DND-41 (cell line): ENCODE measurements at regions not wholly inside any gene's neighbourhood (a gene's known extent, or its start where the extent isn't known, plus 50 kb on each side); places are given as distances from the start of the nearest gene placed in this dataset.
A peak's percentile ranks its signal among the peaks of the same experiment; 100 is the strongest.

ENCODE experiments used
- ATAC-seq: fragments of 200-7000 bp; cut with Tn5 transposase; 3 replicates; pipeline ENCODE4 v1.9.1; 2021; ENCODE audit warnings: low read depth; ENCODE audit not compliant: insufficient read depth
- DNase-seq: peaks from one replicate; pipeline ENCODE4 v3.0.0-alpha.2; 2020
- H2AFZ ChIP-seq: 2 replicates; pipeline ENCODE4 v1.6.0; 2012; ENCODE audit warnings: low read depth, low read length
- H3K27ac ChIP-seq: 2 replicates; pipeline ENCODE4 v1.5.1; 2012; ENCODE audit warnings: low read length, inconsistent platforms
- H3K27me3 ChIP-seq: fragments of 200-600 bp; sonication (generic); 2 replicates; pipeline ENCODE4 v1.6.0; 2012; ENCODE audit warnings: low read length, mild to moderate bottlenecking, inconsistent platforms; ENCODE audit not compliant: insufficient read depth, poor library complexity
- H3K36me3 ChIP-seq: 2 replicates; pipeline ENCODE4 v1.5.1; 2012; ENCODE audit warnings: low read length, inconsistent platforms; ENCODE audit not compliant: insufficient read depth
- H3K4me1 ChIP-seq: 2 replicates; pipeline ENCODE4 v1.5.1; 2012; ENCODE audit warnings: mild to moderate bottlenecking, low read length; ENCODE audit not compliant: insufficient read depth
- H3K4me2 ChIP-seq: 2 replicates; pipeline ENCODE4 v1.6.0; 2012; ENCODE audit warnings: mild to moderate bottlenecking, moderate library complexity, low read length, inconsistent platforms; ENCODE audit not compliant: insufficient read depth
- H3K4me3 ChIP-seq, 2 experiments: fragments of 200-600 bp in 1 of 2; shearing (Covaris generic) in 1 of 2; 2 replicates each; pipeline ENCODE4 v1.5.1; 2012 to 2016; ENCODE audit warnings: inconsistent platforms in 2 of 2, low read length in 2 of 2, mild to moderate bottlenecking in 2 of 2, low read depth in 1 of 2, moderate library complexity in 1 of 2
- H3K79me2 ChIP-seq: 2 replicates; pipeline ENCODE4 v1.6.0; 2012; ENCODE audit warnings: low read length, inconsistent platforms; ENCODE audit not compliant: insufficient read depth
- H3K9ac ChIP-seq: 2 replicates; pipeline ENCODE4 v1.6.0; 2012; ENCODE audit warnings: low read depth, mild to moderate bottlenecking, inconsistent platforms, low read length, moderate library complexity
- H3K9me3 ChIP-seq: 2 replicates; pipeline ENCODE4 v1.5.1; 2012; ENCODE audit warnings: low read length, moderate library complexity, mild to moderate bottlenecking, inconsistent platforms; ENCODE audit not compliant: insufficient read depth, severe bottlenecking
- H4K20me1 ChIP-seq: 2 replicates; pipeline ENCODE4 v1.6.0; 2012; ENCODE audit warnings: low read length; ENCODE audit not compliant: insufficient read depth
- CTCF ChIP-seq: IDR thresholded peaks from 2 replicates; pipeline ENCODE4 v1.5.1; 2012; ENCODE audit warnings: borderline replicate concordance, low read length, moderate library complexity, mild to moderate bottlenecking; ENCODE audit not compliant: poor library complexity, severe bottlenecking; ENCODE audit errors: extremely low read depth
- EZH2 ChIP-seq: IDR thresholded peaks from 3 replicates; pipeline ENCODE4 v1.6.1; 2012; ENCODE audit warnings: borderline replicate concordance, low read depth, mild to moderate bottlenecking, moderate library complexity, low read length, inconsistent platforms; ENCODE audit not compliant: severe bottlenecking

GRCh38 chrX:6694221-6694620 lies 159.3 kb upstream of the VCX3A start:
- H3K4me1 ChIP-seq = peaks cover 24% of the 10 kb centered on the region
- H3K27ac ChIP-seq = peak overlapping the region; percentile 77
- H3K27me3 ChIP-seq = no peaks in the 10 kb centered on the region
- DNase-seq (no peak), ATAC-seq (no peak; the same call in 2 of the 3 replicates)
- H3K9me3 ChIP-seq = no peaks in the 10 kb centered on the region
- peak overlapping the region; percentile 43 for H3K9ac ChIP-seq
- no peak overlapping the region for H3K4me3 ChIP-seq
- TF ChIP-seq EZH2 = no peak
- TF ChIP-seq CTCF = no peak
- H4K20me1 ChIP-seq = no peaks in the 10 kb centered on the region
- H3K79me2 ChIP-seq = no peaks in the 10 kb centered on the region
- H2AFZ ChIP-seq = 0 out of 2 replicates have a peak overlapping the region, but pooled peaks have one; percentile 51
- no peaks in the 10 kb centered on the region for H3K36me3 ChIP-seq
- peak overlapping the region; percentile 50; the same call in 1 of the 2 replicates for H3K4me2 ChIP-seq

- DNase-seq = no peak
- Histone ChIP-seq H2AFZ (no peak overlapping the region), H3K4me1 (peaks cover 24% of the 10 kb centered on the region), H4K20me1 (no peaks in the 10 kb centered on the region), H3K4me2 (no peak overlapping the region), H3K36me3 (peaks cover 3% of the 10 kb centered on the region; the same call in 1 of the 2 replicates), H3K27me3 (no peaks in the 10 kb centered on the region), H3K4me3 (no peak overlapping the region), H3K79me2 (no peaks in the 10 kb centered on the region), H3K27ac (no peak overlapping the region), H3K9me3 (no peaks in the 10 kb centered on the region), H3K9ac (no peak overlapping the region)
- TF ChIP-seq CTCF (no peak), EZH2 (no peak)
- ATAC-seq = no peak
Observed at GRCh38 chrX:6693051-6693450, 158.1 kb upstream of the VCX3A start.

GRCh38 chrX:6685489-6685888 lies 150.6 kb upstream of the VCX3A start:
- Histone ChIP-seq H3K27me3 (no peaks in the 10 kb centered on the region), H3K27ac (no peak overlapping the region), H3K4me1 (no peaks in the 10 kb centered on the region), H3K36me3 (peaks cover 3% of the 10 kb centered on the region; the same call in 1 of the 2 replicates), H3K79me2 (no peaks in the 10 kb centered on the region), H3K4me3 (no peak overlapping the region), H3K9ac (no peak overlapping the region), H4K20me1 (no peaks in the 10 kb centered on the region), H3K4me2 (no peak overlapping the region), H2AFZ (no peak overlapping the region), H3K9me3 (no peaks in the 10 kb centered on the region)
- TF ChIP-seq CTCF (no peak), EZH2 (no peak)
- ATAC-seq (no peak), DNase-seq (no peak)

GRCh38 chrX:6683353-6683752 lies 148.4 kb upstream of the VCX3A start:
- Histone ChIP-seq H2AFZ (no peak overlapping the region), H3K4me2 (no peak overlapping the region), H3K36me3 (no peaks in the 10 kb centered on the region), H3K79me2 (no peaks in the 10 kb centered on the region), H3K27me3 (no peaks in the 10 kb centered on the region), H3K4me1 (no peaks in the 10 kb centered on the region), H3K9ac (no peak overlapping the region), H4K20me1 (no peaks in the 10 kb centered on the region), H3K9me3 (no peaks in the 10 kb centered on the region), H3K4me3 (no peak overlapping the region), H3K27ac (no peak overlapping the region)
- TF ChIP-seq EZH2 = no peak
- no peak for TF ChIP-seq CTCF
- no peak for DNase-seq
- ATAC-seq = no peak
